Aorta (tissue), 5 donors: ENCODE measurements at regions not wholly inside any gene's neighbourhood (a gene's known extent, or its start where the extent isn't known, plus 50 kb on each side); places are given as distances from the start of the nearest gene placed in this dataset.
"Not testable (repeated sequence)": the region's sequence is repeated elsewhere in the genome, so short reads cannot be mapped to it uniquely, and the experiment has no call there.

ENCODE experiments used
- ATAC-seq: fragments of 200-7000 bp; cut with Tn5 transposase; one replicate; pipeline ENCODE4 v1.9.1; 2022; ENCODE audit warnings: moderate library complexity; ENCODE audit not compliant: low FRiP score
- DNase-seq, 2 donors: peaks; one replicate each; pipeline ENCODE4 v3.0.0-alpha.2; 2020
- H3K27ac ChIP-seq, 2 donors: one replicate each; pipeline ENCODE4 v1.5.1; 2013; ENCODE audit warnings: low read length in 2 of 2, mild to moderate bottlenecking in 2 of 2, moderate library complexity in 2 of 2, control low read depth in 1 of 2, inconsistent platforms in 1 of 2, low read depth in 1 of 2
- H3K27me3 ChIP-seq, 2 donors: one replicate each; pipeline ENCODE4 v1.6.1; 2013; ENCODE audit warnings: control low read depth in 1 of 2, low read length in 1 of 2, mild to moderate bottlenecking in 1 of 2, moderate library complexity in 1 of 2; ENCODE audit not compliant: insufficient read depth in 2 of 2, control insufficient read depth in 1 of 2
- H3K36me3 ChIP-seq, 2 donors: one replicate each; pipeline ENCODE4 v1.6.1; 2013; ENCODE audit warnings: control low read depth in 1 of 2, low read length in 1 of 2, mild to moderate bottlenecking in 1 of 2; ENCODE audit not compliant: insufficient read depth in 2 of 2, control insufficient read depth in 1 of 2
- H3K4me1 ChIP-seq, 2 donors: one replicate each; pipeline ENCODE4 v1.6.1; 2013; ENCODE audit warnings: low read length in 2 of 2, control low read depth in 1 of 2, mild to moderate bottlenecking in 1 of 2, moderate library complexity in 1 of 2; ENCODE audit not compliant: insufficient read depth in 2 of 2, control insufficient read depth in 1 of 2
- H3K4me3 ChIP-seq, 2 donors: one replicate each; pipeline ENCODE4 v1.5.1; 2013; ENCODE audit warnings: low read length in 2 of 2, control low read depth in 1 of 2, mild to moderate bottlenecking in 1 of 2
- H3K9me3 ChIP-seq: one replicate; pipeline ENCODE4 v1.6.1; 2013; ENCODE audit warnings: mild to moderate bottlenecking, low read length; ENCODE audit not compliant: control insufficient read depth
- WGBS, 2 donors: extraction: QIAGEN DNeasy Blood & Tissue Kit; methylation state at CpG; one replicate each; pipeline ENCODE4 v1.1.7; 2013; 5-methylcytosine and 5-hydroxymethylcytosine counted together
- intact Hi-C, 2 donors: fragments of 100-400 bp; cut with DNase I; formaldehyde crosslinking; loops; one replicate each; pipeline versions ENCODE4 v1.14.2 to v1.15.0; 2022
- donor health status: healthy with polysubstance abuse.
- donor health status: Bipolar disorder and iron deficiency.
- donor health status: DM: no; HTN: no; CAD: no.
- donor health status: DM: no; HTN: no; CAD: no.
- donor health status: DM: yes; HTN: yes; CAD: no.

DNA sequence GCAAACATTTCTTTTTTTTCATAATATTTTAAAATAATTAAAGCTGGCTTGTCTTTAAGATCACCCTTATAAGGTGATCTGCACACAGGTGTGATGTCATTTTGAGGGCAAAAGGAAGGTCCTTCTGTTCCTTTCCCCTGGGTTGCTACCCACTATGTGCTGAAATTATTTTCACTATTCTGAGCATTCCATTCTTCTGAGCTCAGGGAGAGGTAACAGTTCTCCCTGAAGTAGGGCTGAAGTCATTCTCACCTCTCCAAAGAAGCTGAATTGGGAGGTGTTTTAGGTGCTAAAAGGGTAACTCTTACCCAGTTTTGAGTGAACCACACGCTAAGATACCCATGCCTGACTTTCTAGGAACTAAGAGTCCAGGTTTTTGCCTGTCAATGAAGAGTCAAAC is 247.6 kb downstream of the SLC4A3 start:
- no peak for DNase-seq
- 93 to 94% methylated on average over 1 of the region's 1 CpG for WGBS, 2 donors
- no peaks in the 10 kb centered on the region for H3K36me3 ChIP-seq
- H3K27me3 ChIP-seq = no peaks in the 10 kb centered on the region
- intact Hi-C loops = no loop called here
- H3K4me3 ChIP-seq = no peak overlapping the region
- no peak for ATAC-seq
- no peak overlapping the region for H3K27ac ChIP-seq
- H3K9me3 ChIP-seq = no peaks in the 10 kb centered on the region
- H3K4me1 ChIP-seq = no peaks in the 10 kb centered on the region

- not testable (repeated sequence) for DNase-seq
Measured at GRCh38 chr2:219875986-219876385, 248.6 kb downstream of the SLC4A3 start.

GRCh38 chr2:219876931-219877330 is 249.5 kb downstream of the SLC4A3 start:
- Histone ChIP-seq H3K27ac (no peak overlapping the region), H3K36me3 (no peaks in the 10 kb centered on the region), H3K27me3 (no peaks in the 10 kb centered on the region), H3K4me3 (no peak overlapping the region), H3K4me1 (no peaks in the 10 kb centered on the region), H3K9me3 (no peaks in the 10 kb centered on the region)
- intact Hi-C loops = no loop called here
- ATAC-seq (no peak), DNase-seq (no peak)
- 95% methylated on average over 4 of the region's 4 CpGs for WGBS, 2 donors

More at GRCh38 chr2:219875986-219876385, 248.6 kb downstream of the SLC4A3 start:
- H3K4me3 ChIP-seq, intact Hi-C loops, ATAC-seq, H3K36me3 ChIP-seq, H3K9me3 ChIP-seq, H3K27ac ChIP-seq, H3K4me1 ChIP-seq, H3K27me3 ChIP-seq: not testable (repeated sequence)
- 59 to 73% methylated on average over 3 of the region's 3 CpGs for WGBS, 2 donors

- Histone ChIP-seq H3K4me3 (no peak overlapping the region), H3K27ac (no peak overlapping the region), H3K4me1 (no peaks in the 10 kb centered on the region), H3K9me3 (no peaks in the 10 kb centered on the region), H3K27me3 (no peaks in the 10 kb centered on the region), H3K36me3 (no peaks in the 10 kb centered on the region)
- intact Hi-C loops = no loop called here
- no peak for ATAC-seq
- WGBS, 2 donors = 87 to 89% methylated on average over 5 of the region's 5 CpGs
- no peak for DNase-seq
Measured at GRCh38 chr2:219877728-219878127, 250.3 kb downstream of the SLC4A3 start.

GRCh38 chr2:219878516-219878915 is 251.1 kb downstream of the SLC4A3 start:
- Histone ChIP-seq H3K9me3 (no peaks in the 10 kb centered on the region), H3K27ac (no peak overlapping the region), H3K4me3 (no peak overlapping the region), H3K27me3 (no peaks in the 10 kb centered on the region), H3K36me3 (no peaks in the 10 kb centered on the region), H3K4me1 (no peaks in the 10 kb centered on the region)
- WGBS, 2 donors = 86 to 93% methylated on average over 5 of the region's 5 CpGs
- no peak for ATAC-seq
- intact Hi-C loops = no loop called here
- DNase-seq = no peak

DNA sequence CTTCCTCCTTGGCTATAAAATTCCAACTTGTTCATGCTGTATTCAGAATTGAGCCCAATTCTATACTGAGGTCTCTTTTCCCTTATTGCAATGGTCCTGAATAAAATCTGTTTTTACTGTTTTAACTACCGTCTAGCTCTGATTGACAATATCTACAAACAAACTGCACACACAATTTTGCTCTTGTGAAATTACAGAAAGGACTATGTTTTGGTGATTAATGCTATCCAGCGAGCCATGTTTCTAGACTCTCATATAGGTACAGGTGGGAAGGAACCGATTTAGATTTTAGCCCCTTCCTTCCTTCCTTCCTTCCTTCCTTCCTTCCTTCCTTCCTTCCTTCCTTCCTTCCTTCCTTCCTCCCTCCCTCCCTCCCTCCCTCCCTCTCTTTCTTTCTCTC is 254.4 kb downstream of the SLC4A3 start:
- H3K9me3 ChIP-seq = no peaks in the 10 kb centered on the region
- H3K27ac ChIP-seq = no peak overlapping the region
- no peak for DNase-seq
- no peaks in the 10 kb centered on the region for H3K36me3 ChIP-seq
- no peak for ATAC-seq
- H3K4me3 ChIP-seq = no peak overlapping the region
- WGBS, 2 donors = 87 to 94% methylated on average over 3 of the region's 3 CpGs
- intact Hi-C loops = no loop called here
- no peaks in the 10 kb centered on the region for H3K4me1 ChIP-seq
- no peaks in the 10 kb centered on the region for H3K27me3 ChIP-seq

GRCh38 chr2:219886615-219887014 is 259.2 kb downstream of the SLC4A3 start:
- ATAC-seq (no peak), DNase-seq (no peak)
- Histone ChIP-seq H3K4me1 (no peaks in the 10 kb centered on the region), H3K36me3 (no peaks in the 10 kb centered on the region), H3K9me3 (no peaks in the 10 kb centered on the region), H3K4me3 (no peak overlapping the region), H3K27ac (no peak overlapping the region), H3K27me3 (no peaks in the 10 kb centered on the region)
- 97 to 98% methylated on average over 2 of the region's 2 CpGs for WGBS, 2 donors
- intact Hi-C loops = no loop called here

DNA sequence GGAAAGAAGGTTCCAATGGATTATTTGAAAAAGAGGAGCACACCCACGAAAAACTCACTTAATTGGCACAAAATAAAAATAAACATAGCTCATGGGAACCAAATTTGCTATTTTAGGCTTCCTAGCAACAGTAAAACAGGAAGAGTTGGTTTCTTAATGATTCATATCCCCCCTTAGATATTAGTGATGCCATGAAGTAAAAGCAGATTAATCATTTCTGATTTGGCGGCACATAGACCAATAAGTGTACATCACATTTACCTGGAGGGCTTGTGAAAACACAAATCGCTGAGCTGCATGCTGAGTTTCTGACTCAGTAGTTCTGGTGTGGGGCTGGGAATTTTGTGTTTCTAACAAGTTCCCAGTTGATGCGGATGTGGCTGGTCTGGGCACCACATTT is 260.4 kb downstream of the SLC4A3 start:
- 60 to 66% methylated on average over 4 of the region's 4 CpGs for WGBS, 2 donors
- Histone ChIP-seq H3K36me3 (no peaks in the 10 kb centered on the region), H3K9me3 (no peaks in the 10 kb centered on the region), H3K4me3 (no peak overlapping the region), H3K27ac (no peak overlapping the region), H3K4me1 (no peaks in the 10 kb centered on the region), H3K27me3 (no peaks in the 10 kb centered on the region)
- no peak for DNase-seq
- intact Hi-C loops = no loop called here
- ATAC-seq = no peak

DNA sequence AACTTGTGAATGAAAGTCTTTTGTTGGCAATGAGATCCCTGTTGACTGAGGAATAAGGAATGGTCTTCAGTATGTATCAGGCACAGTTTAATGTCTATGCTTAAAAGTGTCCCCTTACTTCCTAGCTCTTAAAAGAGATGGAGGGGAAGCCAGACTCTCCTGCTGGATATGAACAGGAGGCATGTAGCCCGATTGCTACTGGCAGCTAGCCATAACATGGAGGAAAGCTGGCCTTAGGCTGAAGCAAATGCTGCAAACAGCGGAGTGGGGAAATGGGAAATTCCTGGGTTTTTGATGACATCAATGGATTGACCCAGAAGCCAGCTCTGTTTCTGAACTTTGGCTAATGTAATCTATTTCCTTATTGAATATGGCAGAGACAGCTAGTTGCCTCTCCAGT is 266.1 kb downstream of the SLC4A3 start:
- DNase-seq (no peak), ATAC-seq (no peak)
- 17 to 27% methylated on average over 2 of the region's 2 CpGs for WGBS, 2 donors
- intact Hi-C loops = no loop called here
- Histone ChIP-seq H3K36me3 (no peaks in the 10 kb centered on the region), H3K4me1 (no peaks in the 10 kb centered on the region), H3K27ac (no peak overlapping the region), H3K27me3 (no peaks in the 10 kb centered on the region), H3K9me3 (no peaks in the 10 kb centered on the region), H3K4me3 (no peak overlapping the region)
